PC-9 (cell line): ENCODE measurements at regions not wholly inside any gene's neighbourhood (a gene's known extent, or its start where the extent isn't known, plus 50 kb on each side); places are given as distances from the start of the nearest gene placed in this dataset.

Experiments used
- BruUV-seq: library from RNA; stranded (reverse); fragments of 400-500 nt; replicated peaks from 2 replicates; lab custom pipeline; 2021; lab: Mats Ljungman, UMichigan
- CTCF ChIA-PET: fragments of 300-600 bp; sonication (Branson Sonifier 250); formaldehyde crosslinking; loops from one replicate; lab custom pipeline; 2022; ENCODE audit warnings: antibody characterized with exemption; lab: Charles Lee
- POLR2A ChIA-PET: fragments of 300-600 bp; sonication (Branson Sonifier 250); formaldehyde crosslinking; loops from one replicate; lab custom pipeline; 2022; ENCODE audit warnings: antibody characterized with exemption; ENCODE audit not compliant: unreplicated experiment; lab: Charles Lee
- DNase-seq, 2 experiments: peaks; one replicate each; pipeline versions ENCODE4 v3.0.0 to v3.0.0-alpha.2; 2015 to 2022; ENCODE audit warnings: mixed read lengths in 1 of 2
- H2AFZ ChIP-seq: fragments of 200-600 bp; sonication (generic); 2 replicates; pipeline ENCODE4 v1.8.1; 2017; ENCODE audit warnings: antibody characterized with exemption
- H3F3A ChIP-seq: fragments of 200-600 bp; sonication (generic); 2 replicates; pipeline ENCODE4 v1.8.1; 2017; ENCODE audit warnings: antibody characterized with exemption, mild to moderate bottlenecking, low read depth; ENCODE audit not compliant: insufficient read depth
- H3K27ac ChIP-seq: fragments of 200-600 bp; sonication (generic); 2 replicates; pipeline ENCODE4 v1.6.1; 2016; ENCODE audit warnings: mixed run types
- H3K27me3 ChIP-seq: fragments of 200-600 bp; sonication (generic); 2 replicates; pipeline ENCODE4 v1.6.1; 2016; ENCODE audit warnings: low read depth, mixed run types; ENCODE audit not compliant: insufficient read depth
- H3K36me3 ChIP-seq: fragments of 200-600 bp; sonication (generic); 2 replicates; pipeline ENCODE4 v1.6.1; 2016; ENCODE audit warnings: low read depth, mixed run types
- H3K4me1 ChIP-seq: fragments of 200-600 bp; sonication (generic); replicated peaks from 2 replicates; pipeline ENCODE4 v1.6.1; 2016; ENCODE audit warnings: mixed run types; ENCODE audit not compliant: insufficient read depth
- H3K4me2 ChIP-seq: fragments of 200-600 bp; sonication (generic); 2 replicates; pipeline ENCODE4 v1.6.1; 2017; ENCODE audit warnings: mixed run types
- H3K4me3 ChIP-seq: fragments of 200-600 bp; sonication (generic); 2 replicates; pipeline ENCODE4 v1.6.1; 2016; ENCODE audit warnings: mixed run types
- H3K79me2 ChIP-seq: fragments of 200-600 bp; sonication (generic); 2 replicates; pipeline ENCODE4 v1.6.1; 2017; ENCODE audit warnings: low read depth, mixed run types
- H3K9me2 ChIP-seq: fragments of 200-600 bp; sonication (generic); 2 replicates; pipeline ENCODE4 v1.8.1; 2017; ENCODE audit warnings: mild to moderate bottlenecking; ENCODE audit not compliant: insufficient read depth
- H3K9me3 ChIP-seq: fragments of 200-600 bp; sonication (generic); 2 replicates; pipeline ENCODE4 v1.8.1; 2016; ENCODE audit warnings: low read depth; ENCODE audit not compliant: insufficient read depth
- H4K20me1 ChIP-seq: fragments of 200-600 bp; sonication (generic); 2 replicates; pipeline ENCODE4 v1.8.1; 2017; ENCODE audit not compliant: insufficient read depth
- EZH2 ChIP-seq: fragments of 200-600 bp; sonication (generic); IDR thresholded peaks from 2 replicates; pipeline ENCODE4 v1.8.0; 2017; ENCODE audit warnings: antibody characterized with exemption, low read depth
- intact Hi-C: fragments of 100-400 bp; cut with micrococcal nuclease; formaldehyde crosslinking; loops from one replicate; pipeline ENCODE4 v1.10.0; 2022; ENCODE audit not compliant: unreplicated experiment
- TF ChIP-seq, protein P1 (sequence below): fragments of 200-600 bp; sonication (generic); conservative IDR thresholded peaks from 2 replicates; pipeline ENCODE4 v1.6.1; 2017; ENCODE audit warnings: mixed run types, antibody characterized with exemption, mild to moderate bottlenecking, moderate library complexity

DNA sequence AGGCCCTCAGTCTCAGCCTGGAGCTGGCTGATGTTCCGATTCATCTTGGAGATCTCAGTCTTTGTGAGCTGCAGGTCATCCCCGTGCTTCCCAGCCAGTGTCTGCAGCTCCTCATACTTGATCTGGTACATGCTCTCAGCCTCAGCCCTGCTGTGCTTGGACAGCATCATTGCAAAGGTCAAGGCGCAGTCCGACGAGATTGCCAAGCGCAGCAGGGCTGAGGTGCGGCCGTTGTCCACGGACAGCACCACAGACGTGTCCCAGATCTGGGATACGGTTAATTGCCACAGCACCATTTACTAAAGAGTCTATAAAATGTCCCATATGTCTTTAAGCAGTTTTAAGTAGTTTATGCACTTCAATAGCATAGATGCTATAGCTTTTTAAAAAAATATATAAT, 965.7 kb downstream of the FSCB start:
- H3F3A ChIP-seq: no peaks in the 10 kb centered on the region
- no TSS peak for BruUV-seq
- H2AFZ ChIP-seq: no peak overlapping the region
- H3K79me2 ChIP-seq: no peaks in the 10 kb centered on the region
- TF ChIP-seq, protein P1, sequence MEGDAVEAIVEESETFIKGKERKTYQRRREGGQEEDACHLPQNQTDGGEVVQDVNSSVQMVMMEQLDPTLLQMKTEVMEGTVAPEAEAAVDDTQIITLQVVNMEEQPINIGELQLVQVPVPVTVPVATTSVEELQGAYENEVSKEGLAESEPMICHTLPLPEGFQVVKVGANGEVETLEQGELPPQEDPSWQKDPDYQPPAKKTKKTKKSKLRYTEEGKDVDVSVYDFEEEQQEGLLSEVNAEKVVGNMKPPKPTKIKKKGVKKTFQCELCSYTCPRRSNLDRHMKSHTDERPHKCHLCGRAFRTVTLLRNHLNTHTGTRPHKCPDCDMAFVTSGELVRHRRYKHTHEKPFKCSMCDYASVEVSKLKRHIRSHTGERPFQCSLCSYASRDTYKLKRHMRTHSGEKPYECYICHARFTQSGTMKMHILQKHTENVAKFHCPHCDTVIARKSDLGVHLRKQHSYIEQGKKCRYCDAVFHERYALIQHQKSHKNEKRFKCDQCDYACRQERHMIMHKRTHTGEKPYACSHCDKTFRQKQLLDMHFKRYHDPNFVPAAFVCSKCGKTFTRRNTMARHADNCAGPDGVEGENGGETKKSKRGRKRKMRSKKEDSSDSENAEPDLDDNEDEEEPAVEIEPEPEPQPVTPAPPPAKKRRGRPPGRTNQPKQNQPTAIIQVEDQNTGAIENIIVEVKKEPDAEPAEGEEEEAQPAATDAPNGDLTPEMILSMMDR: no peak
- TF ChIP-seq EZH2: no peak
- H4K20me1 ChIP-seq: no peaks in the 10 kb centered on the region
- H3K36me3 ChIP-seq: no peaks in the 10 kb centered on the region
- no peaks in the 10 kb centered on the region for H3K9me3 ChIP-seq
- H3K9me2 ChIP-seq: no peaks in the 10 kb centered on the region
- no peaks in the 10 kb centered on the region for H3K4me1 ChIP-seq
- no peak overlapping the region for H3K4me3 ChIP-seq
- no peak for DNase-seq
- no peak overlapping the region for H3K27ac ChIP-seq
- intact Hi-C loops: no loop called here
- POLR2A ChIA-PET: no interaction called here
- H3K4me2 ChIP-seq: no peak overlapping the region
- H3K27me3 ChIP-seq: no peaks in the 10 kb centered on the region
- CTCF ChIA-PET: no interaction called here

- no TSS peak for BruUV-seq
- Histone ChIP-seq H2AFZ (no peak overlapping the region), H4K20me1 (no peaks in the 10 kb centered on the region), H3F3A (no peaks in the 10 kb centered on the region), H3K9me2 (no peaks in the 10 kb centered on the region), H3K27ac (no peak overlapping the region), H3K27me3 (no peaks in the 10 kb centered on the region), H3K4me3 (no peak overlapping the region), H3K4me1 (no peaks in the 10 kb centered on the region), H3K4me2 (no peak overlapping the region), H3K79me2 (no peaks in the 10 kb centered on the region), H3K36me3 (no peaks in the 10 kb centered on the region), H3K9me3 (no peaks in the 10 kb centered on the region)
- ChIA-PET POLR2A (no interaction called here), CTCF (interaction anchor here (0.6 kb wide), 2 partner anchors 31 to 522 kb away, joined by 9 to 14 read pairs; no protein-coding TSS in a partner anchor)
- DNase-seq: no peak
- intact Hi-C loops: no loop called here
- TF ChIP-seq, protein P1: no peak
- no peak for TF ChIP-seq EZH2
These were observed 966.1 kb downstream of the FSCB start for GRCh38 chr14:43540948-43541347.

- no peak overlapping the region; the same call in 1 of the 2 replicates for H3K4me3 ChIP-seq
- BruUV-seq: no TSS peak
- no peaks in the 10 kb centered on the region for H3K36me3 ChIP-seq
- H3K4me2 ChIP-seq: peak overlapping the region; percentile 44; the same call in 1 of the 2 replicates
- peak in 1 of 2 experiments; percentile 5 for DNase-seq
- no peaks in the 10 kb centered on the region for H3K27me3 ChIP-seq
- H2AFZ ChIP-seq: no peak overlapping the region
- H3K9me2 ChIP-seq: no peaks in the 10 kb centered on the region
- no peak for TF ChIP-seq EZH2
- TF ChIP-seq, protein P1: peak; percentile 53
- no peaks in the 10 kb centered on the region for H3K79me2 ChIP-seq
- no peak overlapping the region for H3K27ac ChIP-seq
- H3K9me3 ChIP-seq: no peaks in the 10 kb centered on the region
- POLR2A ChIA-PET: no interaction called here
- H3F3A ChIP-seq: no peaks in the 10 kb centered on the region
- CTCF ChIA-PET: no interaction called here
- no peaks in the 10 kb centered on the region for H3K4me1 ChIP-seq
- intact Hi-C loops: no loop called here
- H4K20me1 ChIP-seq: no peaks in the 10 kb centered on the region
These were observed 967.9 kb downstream of the FSCB start for GRCh38 chr14:43539210-43539609.
